ENCODE measurements at regions not wholly inside any gene's neighbourhood (a gene's known extent, or its start where the extent isn't known, plus 50 kb on each side); places are given as distances from the start of the nearest gene placed in this dataset.

DNA sequence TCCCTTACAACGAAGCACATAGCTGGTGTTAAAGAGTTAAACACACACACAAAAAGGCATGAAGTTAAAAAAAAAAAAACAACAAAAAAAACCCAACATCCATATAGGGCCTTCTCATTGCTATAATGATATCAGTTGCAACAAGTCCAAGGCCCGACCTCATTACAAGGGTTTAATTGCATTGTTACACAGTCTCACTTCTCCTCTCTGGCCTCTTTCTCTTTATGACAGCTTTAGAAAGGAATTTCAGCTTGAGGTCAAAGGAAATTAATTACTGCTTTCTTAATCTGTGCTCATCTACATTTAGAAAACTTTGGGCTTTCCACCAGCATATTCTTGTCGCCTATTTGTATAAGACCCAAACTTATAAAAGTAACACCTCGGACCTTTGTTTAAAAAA lies 342.1 kb downstream of the NR2F2 start:
- no peak for DNase-seq (ENCODE audit: low spot score)

DNA sequence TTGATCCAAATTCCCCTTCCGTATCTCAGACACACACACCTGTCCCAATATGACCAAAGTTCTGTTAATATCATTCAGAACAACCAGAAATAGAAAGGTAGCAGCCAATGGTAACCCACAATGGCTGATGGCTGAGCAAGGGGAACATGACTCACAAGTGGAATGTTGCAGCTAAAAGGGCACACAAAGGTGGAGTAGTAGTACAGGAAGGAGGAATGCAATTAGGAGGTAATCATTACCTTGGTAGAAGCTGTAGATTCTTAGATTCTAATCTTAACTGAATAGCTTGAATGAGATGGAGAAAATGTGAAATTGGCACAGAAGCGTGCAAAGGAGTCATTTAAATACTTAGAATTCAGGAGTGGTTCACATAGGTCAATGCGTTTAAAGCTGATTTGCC lies 347.9 kb downstream of the NR2F2 start:
- DNase-seq (ENCODE audit: low spot score), result no peak

DNA sequence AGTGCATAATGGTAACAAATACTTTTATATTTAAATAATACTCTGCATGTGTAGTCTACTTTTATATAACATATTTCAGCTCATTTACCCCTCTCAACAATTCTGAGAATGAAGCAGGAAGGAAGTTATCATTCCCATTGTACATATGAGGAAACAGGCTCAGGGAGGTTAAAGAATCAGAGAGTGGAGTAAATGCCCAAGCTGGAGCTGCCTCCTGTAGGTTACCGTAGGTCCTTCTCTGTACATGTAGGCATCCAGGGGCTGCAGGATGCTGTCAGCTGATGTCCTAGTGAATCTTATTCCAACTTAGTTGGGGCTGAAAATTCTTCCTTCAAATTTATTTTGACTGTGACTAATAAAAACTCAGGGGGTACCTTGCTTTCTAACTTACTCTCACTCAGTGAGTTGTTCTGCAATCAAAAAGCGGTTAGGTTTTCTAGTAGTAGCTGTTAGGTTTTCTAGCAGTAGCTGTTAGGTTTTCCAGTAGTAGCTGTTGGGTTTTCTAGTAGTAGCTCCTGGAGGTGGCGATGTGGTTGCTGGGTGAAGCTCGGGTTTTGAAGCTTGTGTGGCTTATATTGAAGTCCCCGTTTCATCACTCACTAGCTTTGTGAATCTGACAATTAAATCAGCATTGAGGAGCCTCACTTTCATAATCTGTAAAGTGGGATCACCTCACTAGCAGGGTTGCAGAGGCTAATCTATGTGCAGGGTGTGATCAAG lies 357.0 kb downstream of the NR2F2 start:
- no peak for DNase-seq (ENCODE audit: low spot score)

GRCh38 chr15:96690733-96691132 lies 360.2 kb downstream of the NR2F2 start:
- DNase-seq (ENCODE audit: low spot score), result no peak

- DNase-seq (ENCODE audit: low spot score), result no peak
Observed at GRCh38 chr15:96692826-96693225, 362.3 kb downstream of the NR2F2 start.

GRCh38 chr15:96693515-96693914 lies 363.0 kb downstream of the NR2F2 start:
- no peak for DNase-seq (ENCODE audit: low spot score)

DNA sequence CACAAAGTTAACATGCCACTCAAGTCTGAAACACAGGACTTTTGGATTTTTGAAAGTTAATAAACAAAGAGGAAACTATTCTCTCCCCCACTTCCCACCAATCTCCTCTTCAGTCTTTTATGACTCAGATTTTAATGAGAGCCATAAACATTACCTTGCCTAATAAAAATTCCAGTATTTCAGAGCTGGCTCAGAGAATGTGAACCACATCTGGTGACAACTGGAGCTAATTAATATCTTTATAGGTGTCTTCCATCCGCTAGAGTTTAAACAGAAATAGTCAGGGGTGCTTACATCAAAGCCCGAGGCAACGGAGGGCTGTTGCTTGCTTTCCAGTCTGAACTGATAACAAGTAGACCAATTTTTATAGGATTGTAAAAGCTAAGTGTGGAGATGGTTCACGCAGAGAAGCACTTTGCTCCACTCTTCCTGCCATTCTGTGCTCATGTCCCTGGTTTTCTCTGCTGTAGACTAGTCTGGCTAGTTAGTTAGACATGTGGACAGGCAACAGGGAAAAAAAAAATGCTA lies 363.6 kb downstream of the NR2F2 start:
- no peak for DNase-seq (ENCODE audit: low spot score)

GRCh38 chr15:96695426-96695825 lies 364.9 kb downstream of the NR2F2 start:
- no peak for DNase-seq (ENCODE audit: low spot score)

DNA sequence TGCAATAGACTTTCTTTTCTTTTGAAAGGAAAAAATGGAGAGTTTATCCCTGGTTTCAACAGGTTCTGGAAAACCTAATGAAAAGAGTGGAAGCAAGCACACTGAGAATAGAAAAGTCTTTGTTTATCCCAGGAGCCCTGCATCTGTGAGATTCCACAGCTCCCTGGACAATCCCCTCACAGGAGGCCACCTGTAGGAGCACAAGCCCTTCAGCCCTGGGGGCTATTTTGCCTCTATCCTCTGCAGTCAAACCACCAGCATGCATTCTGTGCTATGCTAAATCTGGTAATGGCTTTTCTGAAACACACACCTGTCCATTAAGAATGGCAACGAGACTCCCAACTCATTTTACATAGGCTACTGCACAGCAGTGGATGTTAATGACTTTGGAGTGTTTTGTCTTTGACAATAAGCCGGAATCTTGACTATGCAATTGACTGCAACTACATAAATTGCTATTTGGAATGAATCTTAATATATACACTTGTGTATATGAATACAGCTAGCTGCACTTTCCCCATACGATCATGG lies 369.4 kb downstream of the NR2F2 start:
- DNase-seq (ENCODE audit: low spot score), result no peak

DNA sequence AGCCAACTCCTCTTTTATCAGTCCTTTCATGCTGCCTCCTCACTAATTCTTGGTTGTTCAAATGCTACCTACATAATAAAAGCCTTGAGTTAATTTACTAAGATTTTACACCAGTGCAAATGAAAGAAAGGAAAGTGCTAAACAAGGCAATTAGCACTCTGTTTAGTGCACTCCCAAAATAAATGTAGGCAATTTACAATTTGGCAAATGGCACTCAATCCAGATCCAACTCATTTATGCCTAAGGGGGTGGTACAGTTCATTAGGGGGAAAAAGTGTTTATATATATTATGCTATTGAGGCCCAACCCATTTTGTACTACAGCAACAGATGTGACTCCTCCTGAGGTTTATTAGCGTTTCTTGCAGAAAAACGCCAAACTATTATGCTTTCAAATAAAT lies 370.1 kb downstream of the NR2F2 start:
- no peak for DNase-seq (ENCODE audit: low spot score)

- no peak for DNase-seq (ENCODE audit: low spot score)
Observed at GRCh38 chr15:96701443-96701842, 370.9 kb downstream of the NR2F2 start.

DNA sequence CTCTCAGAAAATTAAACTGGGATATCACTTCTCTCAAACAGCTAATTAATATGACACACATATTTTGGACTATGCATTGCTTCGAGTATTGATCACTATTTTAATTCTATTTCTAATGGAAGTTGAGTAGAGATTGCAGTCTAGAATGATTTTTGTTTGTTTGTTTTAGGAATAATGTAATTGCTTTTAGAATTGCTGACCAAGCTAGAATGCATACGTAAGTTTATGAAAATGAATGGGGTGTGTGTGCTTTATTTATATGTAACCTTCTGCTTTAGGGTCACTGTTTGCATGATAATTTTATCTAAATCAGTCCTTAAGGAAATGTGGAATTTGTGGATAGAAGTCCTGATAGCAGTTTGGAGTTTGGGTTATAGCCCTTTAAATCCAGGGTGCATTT lies 371.4 kb downstream of the NR2F2 start:
- no peak for DNase-seq (ENCODE audit: low spot score)

GRCh38 chr15:96702589-96702988 lies 372.1 kb downstream of the NR2F2 start:
- no peak for DNase-seq (ENCODE audit: low spot score)

DNA sequence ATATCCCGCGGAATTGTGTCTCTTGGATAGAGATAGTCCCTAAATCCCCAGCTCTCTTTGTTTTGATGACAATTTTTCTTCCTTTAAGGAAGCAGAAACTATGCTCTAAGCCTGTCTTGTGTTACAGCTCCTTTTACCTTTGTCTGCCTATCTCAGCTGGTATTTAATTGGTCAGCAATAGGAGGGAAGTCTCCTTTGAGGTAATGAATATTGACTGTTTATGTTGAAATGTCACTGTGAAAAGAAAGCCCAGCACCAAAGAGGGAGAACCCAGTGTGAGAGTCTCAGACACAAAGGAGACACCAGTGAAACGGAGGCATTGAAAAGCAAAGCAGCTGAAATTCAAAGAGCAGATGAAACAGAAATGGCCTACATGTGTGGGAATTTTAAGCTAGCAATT lies 372.6 kb downstream of the NR2F2 start:
- DNase-seq (ENCODE audit: low spot score), result no peak

DNA sequence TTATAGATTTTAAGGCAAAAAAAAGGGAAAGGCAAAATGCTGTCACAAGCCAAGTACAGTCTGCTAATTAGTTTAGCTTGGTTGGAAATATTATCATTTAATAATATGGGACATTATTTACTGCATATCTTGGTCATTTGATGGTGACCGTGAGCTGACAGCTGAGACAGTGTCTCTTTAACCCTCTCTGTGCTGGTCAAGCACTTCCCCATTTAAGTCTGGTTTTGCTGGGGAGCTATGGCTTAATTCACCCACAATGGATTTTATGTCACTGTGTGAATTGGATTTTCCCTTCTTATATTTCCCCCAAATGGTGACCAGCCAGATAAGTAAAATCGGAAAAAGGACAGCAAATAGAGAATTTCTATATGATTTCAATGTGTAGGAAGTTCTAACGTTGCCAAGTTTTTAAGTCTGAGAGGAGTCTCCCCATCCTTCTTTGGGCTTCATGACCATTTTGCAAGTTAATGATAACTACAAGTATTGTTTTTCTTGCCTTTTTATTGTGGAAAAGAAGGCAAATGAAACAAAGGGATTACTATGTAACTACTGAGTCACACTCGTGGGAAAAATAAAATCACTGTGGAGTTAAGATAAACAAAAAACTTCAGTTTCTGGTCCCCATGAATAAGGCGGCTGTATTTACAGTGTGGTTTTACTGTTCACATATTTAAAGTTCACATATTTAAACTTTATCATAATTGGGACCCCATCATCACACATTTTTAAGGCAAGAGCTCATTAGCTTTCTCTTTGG lies 373.5 kb downstream of the NR2F2 start:
- no peak for DNase-seq (ENCODE audit: low spot score)

DNA sequence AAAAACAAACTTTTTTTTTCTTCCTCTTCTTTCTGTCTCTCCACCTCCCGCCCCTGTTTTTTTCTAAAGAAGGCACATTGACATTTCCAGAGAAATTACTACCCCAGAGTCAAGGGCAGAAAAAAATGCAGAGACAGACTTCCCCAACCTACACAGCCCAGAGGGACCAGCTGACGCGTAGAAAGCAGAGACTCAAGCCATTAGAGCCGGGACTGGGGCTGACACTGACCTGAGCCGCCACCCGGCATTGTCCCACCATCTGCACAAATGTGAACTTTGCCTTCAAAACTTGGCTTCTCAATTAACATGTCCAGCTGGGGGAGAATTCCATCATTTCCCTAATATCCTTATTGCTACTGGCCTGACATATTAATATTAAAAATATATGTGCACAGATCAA lies 385.6 kb downstream of the NR2F2 start:
- no peak for DNase-seq (ENCODE audit: low spot score)

DNA sequence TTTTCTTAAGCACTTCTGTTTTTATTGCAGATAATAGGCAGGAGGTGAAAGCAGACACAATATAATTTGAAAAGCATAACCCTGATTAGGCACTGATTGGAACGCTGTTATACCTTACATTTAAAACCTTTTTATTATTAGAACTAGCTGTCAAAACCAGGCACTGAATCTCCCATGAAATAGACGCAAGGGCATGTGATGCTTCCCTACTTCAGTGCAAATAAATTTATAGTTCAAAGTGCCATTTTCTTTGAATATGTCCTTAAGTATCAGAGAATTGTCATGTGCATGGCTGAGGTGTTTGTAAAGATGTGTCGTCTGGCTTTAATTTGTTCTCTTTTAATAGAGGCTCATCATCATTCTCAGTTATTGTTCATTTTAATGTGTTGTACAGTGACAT lies 386.0 kb downstream of the NR2F2 start:
- no peak for DNase-seq (ENCODE audit: low spot score)

- DNase-seq (ENCODE audit: low spot score), result no peak
Observed at GRCh38 chr15:96720251-96720650, 389.8 kb downstream of the NR2F2 start.

DNA sequence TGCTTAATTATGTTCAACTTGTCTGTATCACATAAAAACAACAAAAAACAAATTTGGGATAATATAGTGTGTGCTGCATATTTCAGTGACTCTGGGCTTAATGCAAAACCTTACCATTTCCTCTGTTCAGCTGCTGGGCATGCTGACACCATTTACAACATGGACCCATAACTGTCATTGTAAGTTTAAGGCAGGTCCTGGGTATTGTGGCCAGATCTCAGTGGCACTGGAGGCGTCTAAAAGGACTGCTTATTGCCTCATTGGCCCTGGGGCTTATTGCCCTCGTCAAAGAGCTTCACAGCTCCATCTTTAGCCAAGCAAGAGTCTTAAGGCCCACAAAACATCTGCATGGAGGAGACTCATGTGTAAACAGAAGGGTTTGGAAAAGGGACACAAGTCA lies 390.2 kb downstream of the NR2F2 start:
- no peak for DNase-seq (ENCODE audit: low spot score)

- DNase-seq (ENCODE audit: low spot score), result no peak
Observed at GRCh38 chr15:96728591-96728990, 398.1 kb downstream of the NR2F2 start.

DNA sequence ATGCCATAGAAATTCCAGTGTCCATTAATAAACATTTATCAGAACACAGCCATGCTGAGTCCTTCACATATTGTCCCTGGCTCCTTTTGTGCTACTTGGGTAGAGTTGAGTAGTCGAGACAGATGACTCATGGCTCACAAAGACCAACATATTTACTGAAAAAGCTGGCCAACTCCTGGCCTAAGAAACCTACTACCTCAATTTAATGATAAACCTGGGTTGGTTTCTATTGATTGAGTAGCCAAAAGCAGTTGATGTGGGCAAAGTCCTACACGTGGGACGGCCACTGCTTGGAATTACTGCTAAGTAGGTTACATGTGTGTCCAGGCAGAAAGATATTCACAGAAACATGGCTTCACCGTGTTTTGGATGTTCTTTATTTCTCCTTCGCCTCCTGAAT lies 402.2 kb downstream of the NR2F2 start:
- DNase-seq (ENCODE audit: low spot score), result no peak

DNA sequence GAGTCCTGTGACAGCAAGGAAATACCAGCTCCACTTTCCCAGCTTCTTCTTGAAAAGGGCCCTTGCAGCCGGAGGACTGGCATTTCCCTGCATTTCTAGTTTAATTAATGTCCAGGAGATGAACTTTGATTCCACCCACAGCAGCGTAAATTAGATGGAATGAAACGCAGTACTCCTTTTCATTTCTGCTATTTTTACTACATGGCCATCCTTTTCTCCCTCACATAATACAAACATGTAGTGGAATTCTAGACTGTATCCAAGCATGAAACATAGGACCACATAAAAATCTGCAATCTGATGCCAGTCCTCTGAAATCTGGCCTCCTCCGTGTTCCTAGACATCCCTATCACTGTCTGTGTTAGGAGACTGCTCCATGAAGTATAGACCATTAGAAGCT lies 403.2 kb downstream of the NR2F2 start:
- DNase-seq (ENCODE audit: low spot score), result no peak

GRCh38 chr15:96735632-96736240 lies 405.2 kb downstream of the NR2F2 start:
- no peak for DNase-seq (ENCODE audit: low spot score)

All from GM03348 (cell line).